Body of pancreas (tissue), 4 donors: ENCODE measurements at regions not wholly inside any gene's neighbourhood (a gene's known extent, or its start where the extent isn't known, plus 50 kb on each side); places are given as distances from the start of the nearest gene placed in this dataset.

Experiments used
- CTCF ChIP-seq, 7 experiments: fragments of 450-650 bp in 4 of 7; fragments of 200-600 bp in 3 of 7; sonication (generic) in 3 of 7; IDR thresholded peaks; one replicate each; pipeline ENCODE4 v1.5.1; 2016 to 2019; ENCODE audit warnings: antibody characterized with exemption in 7 of 7
- POLR2A ChIP-seq, 3 donors: fragments of 450-650 bp; IDR thresholded peaks; one replicate each; pipeline ENCODE4 v1.6.1; 2016; ENCODE audit warnings: antibody characterized with exemption in 3 of 3, mild to moderate bottlenecking in 2 of 3

- TF ChIP-seq CTCF (IDR thresholded peaks at IDR 0.05) (no peak), POLR2A (IDR thresholded peaks at IDR 0.05) (no peak)
These were observed 96.4 kb upstream of the IQCM start for GRCh38 chr4:149912000-149912399.
